GM12874 (cell line): ENCODE measurements at regions not wholly inside any gene's neighbourhood (a gene's known extent, or its start where the extent isn't known, plus 50 kb on each side); places are given as distances from the start of the nearest gene placed in this dataset.

Source experiments
- TF ChIP-seq, protein P1 (sequence below): IDR thresholded peaks from 2 replicates; pipeline ENCODE4 v1.5.1; 2011; ENCODE audit warnings: low read depth, mild to moderate bottlenecking, control low read depth, low read length, moderate library complexity; ENCODE audit not compliant: insufficient read depth

DNA sequence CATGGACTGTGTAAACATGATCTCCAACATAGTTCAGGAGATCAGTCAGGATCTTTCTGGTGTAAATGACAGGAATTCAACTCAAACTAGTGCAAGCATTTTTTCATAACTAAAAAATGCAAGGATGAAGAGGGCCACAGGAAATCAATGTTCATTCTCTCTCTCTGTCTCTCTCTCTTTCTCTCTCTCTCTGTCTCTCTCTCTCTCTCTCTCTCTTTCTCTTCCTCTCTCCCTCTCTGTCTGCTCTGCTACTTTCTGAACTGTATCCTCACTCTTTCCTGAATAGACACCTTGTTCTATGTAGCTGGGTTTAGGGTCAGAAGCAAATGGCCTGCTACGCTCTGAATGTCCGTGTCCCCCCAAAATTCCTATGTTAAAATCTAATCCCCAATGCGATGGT is 240.9 kb upstream of the UBE2E2 start:
- TF ChIP-seq, protein P1, sequence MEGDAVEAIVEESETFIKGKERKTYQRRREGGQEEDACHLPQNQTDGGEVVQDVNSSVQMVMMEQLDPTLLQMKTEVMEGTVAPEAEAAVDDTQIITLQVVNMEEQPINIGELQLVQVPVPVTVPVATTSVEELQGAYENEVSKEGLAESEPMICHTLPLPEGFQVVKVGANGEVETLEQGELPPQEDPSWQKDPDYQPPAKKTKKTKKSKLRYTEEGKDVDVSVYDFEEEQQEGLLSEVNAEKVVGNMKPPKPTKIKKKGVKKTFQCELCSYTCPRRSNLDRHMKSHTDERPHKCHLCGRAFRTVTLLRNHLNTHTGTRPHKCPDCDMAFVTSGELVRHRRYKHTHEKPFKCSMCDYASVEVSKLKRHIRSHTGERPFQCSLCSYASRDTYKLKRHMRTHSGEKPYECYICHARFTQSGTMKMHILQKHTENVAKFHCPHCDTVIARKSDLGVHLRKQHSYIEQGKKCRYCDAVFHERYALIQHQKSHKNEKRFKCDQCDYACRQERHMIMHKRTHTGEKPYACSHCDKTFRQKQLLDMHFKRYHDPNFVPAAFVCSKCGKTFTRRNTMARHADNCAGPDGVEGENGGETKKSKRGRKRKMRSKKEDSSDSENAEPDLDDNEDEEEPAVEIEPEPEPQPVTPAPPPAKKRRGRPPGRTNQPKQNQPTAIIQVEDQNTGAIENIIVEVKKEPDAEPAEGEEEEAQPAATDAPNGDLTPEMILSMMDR: no peak

- TF ChIP-seq, protein P1: no peak
Observed at GRCh38 chr3:22966349-22966748, 236.8 kb upstream of the UBE2E2 start.

- TF ChIP-seq, protein P1: no peak
Observed at GRCh38 chr3:22969276-22969675, 233.9 kb upstream of the UBE2E2 start.

GRCh38 chr3:22971497-22971896 is 231.6 kb upstream of the UBE2E2 start:
- TF ChIP-seq, protein P1: no peak

DNA sequence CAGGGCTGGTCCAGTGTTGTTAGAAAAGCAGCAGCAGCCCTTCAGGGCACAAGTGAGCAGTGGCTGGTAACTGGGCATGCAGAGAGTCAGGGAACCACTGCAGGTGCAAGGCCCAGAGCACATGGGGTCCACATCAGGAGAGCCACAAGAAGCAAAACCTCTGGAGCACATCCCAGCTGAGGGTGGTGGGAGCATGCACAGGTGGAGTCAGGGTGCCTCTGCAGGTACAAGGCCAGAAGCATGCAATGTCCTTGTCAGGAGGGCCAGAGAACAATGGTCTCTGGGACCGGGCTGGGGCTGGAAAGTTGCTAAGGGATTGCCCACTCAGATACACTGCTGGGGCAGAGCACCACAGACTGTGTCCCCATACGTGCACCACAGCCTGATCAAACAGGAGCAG is 226.1 kb upstream of the UBE2E2 start:
- TF ChIP-seq, protein P1: no peak

DNA sequence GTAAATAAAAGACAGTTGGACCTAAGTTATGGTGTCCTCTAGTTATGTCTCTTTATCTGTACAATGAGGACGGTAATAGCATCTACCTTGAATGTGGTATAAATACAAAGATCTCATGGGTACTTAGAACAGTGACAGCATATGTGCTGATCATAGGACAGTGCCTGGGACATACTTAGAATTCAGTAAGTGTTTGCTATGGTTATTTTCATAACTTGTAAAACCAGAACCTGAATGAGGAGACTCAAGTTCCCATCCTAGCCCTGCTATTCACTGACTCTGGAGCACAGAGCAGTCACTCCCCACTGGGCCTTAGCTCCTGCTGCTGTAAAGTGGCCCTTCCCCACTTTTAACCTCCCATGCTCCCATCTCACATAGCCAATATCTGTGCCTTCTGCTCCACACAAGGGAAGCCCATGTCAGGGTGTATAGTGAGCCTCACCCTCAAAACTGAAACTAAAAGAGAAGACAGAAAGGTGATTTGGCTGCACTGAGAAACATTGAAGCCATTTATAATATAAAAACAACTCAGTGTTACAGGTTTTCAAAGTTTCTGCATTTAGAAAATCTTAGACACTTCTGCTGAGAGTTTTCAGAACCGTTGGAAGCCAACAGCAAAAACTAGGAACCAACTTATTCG is 225.4 kb upstream of the UBE2E2 start:
- TF ChIP-seq, protein P1: no peak

DNA sequence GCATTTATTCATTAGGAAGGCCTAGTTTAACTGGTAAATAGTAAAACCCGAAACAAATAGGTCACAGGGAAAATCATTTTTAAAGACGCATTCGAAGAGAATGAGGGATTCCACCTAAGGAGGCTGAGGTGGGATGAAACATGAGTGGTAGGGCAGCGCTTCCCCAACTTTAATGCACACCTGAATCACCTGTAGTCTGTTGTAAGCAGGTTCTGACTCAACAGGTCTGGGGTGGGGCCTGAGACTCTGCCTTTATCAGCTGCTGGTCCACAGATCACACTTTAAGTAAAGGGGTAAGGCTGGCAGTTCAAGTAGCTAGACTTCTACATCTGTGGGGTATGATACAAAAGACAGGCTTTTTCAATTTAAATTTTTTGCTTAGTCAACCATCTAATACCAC is 223.5 kb upstream of the UBE2E2 start:
- TF ChIP-seq, protein P1: no peak
